ENCODE measurements at regions not wholly inside any gene's neighbourhood (a gene's known extent, or its start where the extent isn't known, plus 50 kb on each side); places are given as distances from the start of the nearest gene placed in this dataset.

DNA sequence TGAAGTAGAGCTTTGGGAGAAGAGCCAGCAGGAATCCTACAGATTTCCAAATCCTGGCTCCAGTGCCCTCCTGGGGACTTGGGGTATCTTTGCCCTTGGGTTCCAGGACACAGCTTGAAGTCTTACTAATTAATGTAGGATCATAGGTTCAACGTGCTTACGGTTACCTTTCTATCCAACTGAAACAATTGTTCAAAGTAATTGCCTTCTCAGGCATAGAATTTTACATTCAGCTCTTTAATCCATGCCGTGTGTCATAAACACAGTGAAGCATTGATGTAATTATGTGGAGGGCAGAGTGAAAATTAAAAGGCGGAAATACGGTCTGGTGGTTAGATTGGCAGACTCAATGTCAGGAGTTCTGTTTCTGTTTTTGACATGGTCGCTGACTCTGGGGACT, 170.4 kb downstream of the COG6 start:
- 89% methylated on average over 3 of the region's 6 CpGs for WGBS (ENCODE audit: insufficient coverage)

GRCh38 chr13:39835253-39835652, 179.8 kb downstream of the COG6 start:
- H3K4me3 ChIP-seq (replicated peaks in 1 of 3; ENCODE audit: low read depth in 2 of 3, low read length in 3 of 3): no peak overlapping the region
- H3K27ac ChIP-seq (ENCODE audit: low read depth in 1 of 2, low read length in 2 of 2): no peak overlapping the region
- no peaks in the 10 kb centered on the region for H3K4me1 ChIP-seq (ENCODE audit: control insufficient read depth in 1 of 2, insufficient read depth in 2 of 2, low read length in 2 of 2)
- Mint-ChIP-seq H3K27ac (no peak overlapping the region), H3K4me1 (no peaks in the 10 kb centered on the region), H3K4me3 (no peak overlapping the region), H3K27me3 (ENCODE audit: low read depth in 3 of 3) (no peaks in the 10 kb centered on the region), H3K36me3 (no peaks in the 10 kb centered on the region), H3K9me3 (peaks cover 0 to 5% (median 2%) of the 10 kb centered on the region in 7 donors)
- H3K4me2 ChIP-seq (replicated peaks; ENCODE audit: extremely low read depth, low read length, poor library complexity, severe bottlenecking): no peak overlapping the region
- no peak for DNase-seq
- no peak overlapping the region for H2AFZ ChIP-seq (ENCODE audit: insufficient read depth, low read depth, low read length, poor library complexity, severe bottlenecking)
- H3K36me3 ChIP-seq (replicated peaks in 1 of 2; ENCODE audit: control insufficient read depth in 1 of 2, insufficient read depth in 2 of 2, low read length in 2 of 2): no peaks in the 10 kb centered on the region
- TF ChIP-seq CTCF (IDR thresholded peaks at IDR 0.05): no peak
- no peaks in the 10 kb centered on the region for H4K20me1 ChIP-seq (ENCODE audit: insufficient read depth, low read length)
- WGBS (ENCODE audit: insufficient coverage): 84% methylated on average over 5 of the region's 7 CpGs
- H3K27me3 ChIP-seq (ENCODE audit: control insufficient read depth in 2 of 2, insufficient read depth in 2 of 2, low read length in 2 of 2): no peaks in the 10 kb centered on the region
- intact Hi-C loops (cut with micrococcal nuclease): no loop called here
- H3K79me2 ChIP-seq (ENCODE audit: insufficient read depth, low read length): no peaks in the 10 kb centered on the region
- H3K9me3 ChIP-seq (replicated peaks in 1 of 2; ENCODE audit: control insufficient read depth in 1 of 2, insufficient read depth in 1 of 2, low read length in 2 of 2): no peaks in the 10 kb centered on the region
- no peak overlapping the region for H3K9ac ChIP-seq (ENCODE audit: insufficient read depth, low read length, poor library complexity, severe bottlenecking)

More for the DNA sequence above, 170.4 kb downstream of the COG6 start:
- Histone ChIP-seq H4K20me1 (ENCODE audit: insufficient read depth, low read length) (no peaks in the 10 kb centered on the region), H3K4me1 (ENCODE audit: control insufficient read depth in 1 of 2, insufficient read depth in 2 of 2, low read length in 2 of 2) (no peaks in the 10 kb centered on the region), H3K36me3 (replicated peaks in 1 of 2; ENCODE audit: control insufficient read depth in 1 of 2, insufficient read depth in 2 of 2, low read length in 2 of 2) (no peaks in the 10 kb centered on the region), H3K9me3 (replicated peaks in 1 of 2; ENCODE audit: control insufficient read depth in 1 of 2, insufficient read depth in 1 of 2, low read length in 2 of 2) (peaks cover 0 to 9% of the 10 kb centered on the region in 2 donors), H3K79me2 (ENCODE audit: insufficient read depth, low read length) (no peaks in the 10 kb centered on the region), H2AFZ (ENCODE audit: insufficient read depth, low read depth, low read length, poor library complexity, severe bottlenecking) (no peak overlapping the region), H3K27me3 (ENCODE audit: control insufficient read depth in 2 of 2, insufficient read depth in 2 of 2, low read length in 2 of 2) (no peaks in the 10 kb centered on the region), H3K27ac (ENCODE audit: low read depth in 1 of 2, low read length in 2 of 2) (no peak overlapping the region), H3K4me2 (replicated peaks; ENCODE audit: extremely low read depth, low read length, poor library complexity, severe bottlenecking) (no peak overlapping the region), H3K4me3 (replicated peaks in 1 of 3; ENCODE audit: low read depth in 2 of 3, low read length in 3 of 3) (no peak overlapping the region), H3K9ac (ENCODE audit: insufficient read depth, low read length, poor library complexity, severe bottlenecking) (no peak overlapping the region)
- no peak overlapping the region for H3K27ac Mint-ChIP-seq
- peaks cover 3 to 11% (median 10%) of the 10 kb centered on the region in 7 donors for H3K9me3 Mint-ChIP-seq
- H3K4me1 Mint-ChIP-seq: peaks cover 3% of the 10 kb centered on the region
- intact Hi-C loops (cut with micrococcal nuclease): no loop called here
- H3K36me3 Mint-ChIP-seq: no peaks in the 10 kb centered on the region
- peaks cover 0 to 4% (median 0%) of the 10 kb centered on the region in 3 donors for H3K27me3 Mint-ChIP-seq (ENCODE audit: low read depth in 3 of 3)
- no peak for DNase-seq
- TF ChIP-seq CTCF (IDR thresholded peaks at IDR 0.05): no peak
- no peak overlapping the region for H3K4me3 Mint-ChIP-seq
